Astrocyte (in vitro differentiated cells and primary cell): ENCODE measurements at regions not wholly inside any gene's neighbourhood (a gene's known extent, or its start where the extent isn't known, plus 50 kb on each side); places are given as distances from the start of the nearest gene placed in this dataset.

ENCODE experiments used
- CTCF ChIP-seq: IDR thresholded peaks from 2 replicates; pipeline ENCODE4 v1.5.1; 2011; ENCODE audit warnings: low read depth, mild to moderate bottlenecking, inconsistent platforms, low read length, moderate library complexity; ENCODE audit not compliant: insufficient read depth
- EZH2 ChIP-seq: IDR thresholded peaks from 2 replicates; pipeline ENCODE4 v1.6.1; 2012; ENCODE audit warnings: mild to moderate bottlenecking, low read length, inconsistent platforms; ENCODE audit not compliant: insufficient read depth

GRCh38 chr16:64869781-64870180 lies 252.1 kb downstream of the CDH11 start:
- TF ChIP-seq CTCF (no peak), EZH2 (no peak)
